ENCODE measurements at regions not wholly inside any gene's neighbourhood (a gene's known extent, or its start where the extent isn't known, plus 50 kb on each side); places are given as distances from the start of the nearest gene placed in this dataset.

DNA sequence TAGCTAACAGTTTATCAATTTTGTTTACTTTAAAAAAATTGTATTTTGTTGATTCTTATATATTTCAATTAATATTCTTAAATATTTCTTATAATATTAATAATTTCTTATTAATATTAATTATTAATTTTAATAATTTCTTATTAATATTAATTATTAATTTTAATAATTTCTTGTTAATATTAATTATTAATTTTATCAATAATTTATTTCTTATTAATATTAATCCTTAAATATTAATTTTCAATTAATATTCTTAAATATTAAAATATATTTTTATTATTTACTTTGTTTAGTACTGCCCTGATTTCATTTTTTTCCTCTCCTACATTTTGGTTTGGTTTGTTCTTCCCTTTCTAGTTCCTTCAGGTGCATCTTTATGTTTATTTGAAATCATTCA is 1208.1 kb downstream of the LRFN5 start:
- TF ChIP-seq CTCF (IDR thresholded peaks at IDR 0.05): no peak
- TF ChIP-seq EP300 (IDR thresholded peaks at IDR 0.05): no peak
- no peak for TF ChIP-seq POLR2A (IDR thresholded peaks at IDR 0.05; ENCODE audit: low read depth)
- TF ChIP-seq POLR2AphosphoS5 (IDR thresholded peaks at IDR 0.05): no peak
